GM23248 (cell line): ENCODE measurements at regions not wholly inside any gene's neighbourhood (a gene's known extent, or its start where the extent isn't known, plus 50 kb on each side); places are given as distances from the start of the nearest gene placed in this dataset.

Experiments
- EZH2 ChIP-seq: fragments of 200-600 bp; sonication (generic); IDR thresholded peaks from 2 replicates; pipeline ENCODE4 v1.6.1; 2018; ENCODE audit warnings: antibody characterized with exemption, mild to moderate bottlenecking; ENCODE audit not compliant: insufficient read depth, poor library complexity, severe bottlenecking
- EZH2phosphoT487 ChIP-seq: fragments of 200-600 bp; sonication (generic); IDR thresholded peaks from 2 replicates; pipeline ENCODE4 v1.6.1; 2018; ENCODE audit warnings: antibody characterized with exemption, moderate library complexity, mild to moderate bottlenecking, low read depth; ENCODE audit not compliant: insufficient read depth

DNA sequence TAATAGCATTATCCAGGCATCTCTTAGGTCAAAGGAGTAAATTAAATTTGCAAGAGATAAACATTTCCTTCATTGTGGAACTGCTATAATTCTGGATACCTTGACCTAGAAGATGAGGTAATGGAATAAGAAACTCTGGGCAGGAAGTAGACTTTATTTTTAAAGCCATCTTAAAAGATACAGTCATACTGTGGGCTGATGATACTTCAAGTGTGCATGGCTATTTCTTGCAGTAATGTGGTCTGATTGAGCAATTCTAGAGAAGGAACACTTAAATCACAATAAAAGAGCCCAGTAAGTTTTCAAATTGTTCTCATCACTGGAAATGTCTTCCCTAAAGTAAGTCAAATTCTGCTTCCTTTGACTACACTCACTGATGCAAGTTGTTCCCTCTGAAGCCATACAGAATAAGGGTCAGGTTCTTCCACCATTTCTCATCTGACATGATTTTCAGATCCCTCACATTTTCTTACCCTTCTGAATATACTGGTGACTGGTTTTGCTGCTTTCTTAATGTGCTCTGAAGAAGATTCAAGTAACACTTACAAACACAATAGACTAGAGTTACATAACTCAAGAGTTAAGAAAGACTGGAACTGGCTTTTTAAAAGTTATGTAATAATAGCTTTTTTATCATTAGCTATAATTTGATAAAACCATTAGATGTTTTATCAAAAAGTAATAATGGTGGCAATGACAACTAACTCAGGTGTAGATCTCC, 62.6 kb upstream of the TMEM244 start:
- TF ChIP-seq EZH2 (no peak), EZH2phosphoT487 (no peak)
